Ascending aorta (tissue), 2 donors: ENCODE measurements at regions not wholly inside any gene's neighbourhood (a gene's known extent, or its start where the extent isn't known, plus 50 kb on each side); places are given as distances from the start of the nearest gene placed in this dataset.
"Not testable (repeated sequence)": the region's sequence is repeated elsewhere in the genome, so short reads cannot be mapped to it uniquely, and the experiment has no call there.

Source experiments
- DNase-seq, 2 donors: peaks; one replicate each; pipeline ENCODE4 v3.0.0-alpha.2; 2019; ENCODE audit warnings: low spot score in 2 of 2
- H3K27ac ChIP-seq, 2 donors: fragments of 200-600 bp; sonication (generic); one replicate each; pipeline ENCODE4 v1.5.1; 2016 to 2017; ENCODE audit warnings: mild to moderate bottlenecking in 1 of 2
- H3K27me3 ChIP-seq: fragments of 200-600 bp; sonication (generic); one replicate; pipeline ENCODE4 v1.5.1; 2017
- H3K36me3 ChIP-seq, 2 donors: fragments of 200-600 bp; sonication (generic); one replicate each; pipeline ENCODE4 v1.5.1; 2016
- H3K4me1 ChIP-seq, 2 donors: fragments of 200-600 bp; sonication (generic); one replicate each; pipeline ENCODE4 v1.5.1; 2016 to 2017; ENCODE audit warnings: mild to moderate bottlenecking in 1 of 2
- H3K4me3 ChIP-seq, 2 donors: fragments of 200-600 bp; sonication (generic); one replicate each; pipeline ENCODE4 v1.5.1; 2016 to 2017; ENCODE audit warnings: mild to moderate bottlenecking in 1 of 2
- H3K9me3 ChIP-seq, 2 donors: fragments of 200-600 bp; sonication (generic); one replicate each; pipeline ENCODE4 v1.5.1; 2016
- CTCF ChIP-seq, 3 experiments: fragments of 200-600 bp in 2 of 3; fragments of 450-650 bp in 1 of 3; sonication (generic) in 2 of 3; IDR thresholded peaks; one replicate each; pipeline ENCODE4 v1.5.1; 2016 to 2019; ENCODE audit warnings: antibody characterized with exemption in 3 of 3, mild to moderate bottlenecking in 1 of 3, moderate library complexity in 1 of 3
- intact Hi-C: fragments of 100-400 bp; cut with DNase I; formaldehyde crosslinking; loops from one replicate; pipeline ENCODE4 v1.15.1; 2023

GRCh38 chr6:1162367-1163275 lies 149.3 kb upstream of the FOXQ1 start:
- H3K9me3 ChIP-seq = no peaks in the 10 kb centered on the region
- DNase-seq = no peak
- no peaks in the 10 kb centered on the region for H3K27me3 ChIP-seq
- H3K36me3 ChIP-seq = no peaks in the 10 kb centered on the region
- no peak for TF ChIP-seq CTCF (IDR thresholded peaks at IDR 0.05)
- no peaks in the 10 kb centered on the region for H3K4me1 ChIP-seq
- H3K4me3 ChIP-seq = no peak overlapping the region
- H3K27ac ChIP-seq = no peak overlapping the region
- intact Hi-C loops = no loop called here

GRCh38 chr6:1156411-1156810 lies 155.5 kb upstream of the FOXQ1 start:
- H3K9me3 ChIP-seq, H3K4me3 ChIP-seq, DNase-seq, intact Hi-C loops, H3K36me3 ChIP-seq, H3K27ac ChIP-seq, H3K4me1 ChIP-seq, H3K27me3 ChIP-seq: not testable (repeated sequence)

GRCh38 chr6:1153696-1154245 lies 158.1 kb upstream of the FOXQ1 start:
- Histone ChIP-seq H3K9me3 (no peaks in the 10 kb centered on the region), H3K4me3 (no peak overlapping the region), H3K27ac (no peak overlapping the region), H3K27me3 (no peaks in the 10 kb centered on the region), H3K36me3 (no peaks in the 10 kb centered on the region), H3K4me1 (no peaks in the 10 kb centered on the region)
- DNase-seq = no peak
- intact Hi-C loops = no loop called here
- no peak for TF ChIP-seq CTCF (IDR thresholded peaks at IDR 0.05)

- H3K27ac ChIP-seq = no peak overlapping the region
- intact Hi-C loops = no loop called here
- H3K9me3 ChIP-seq = no peaks in the 10 kb centered on the region
- H3K27me3 ChIP-seq = no peaks in the 10 kb centered on the region
- DNase-seq = no peak
- no peaks in the 10 kb centered on the region for H3K4me1 ChIP-seq
- no peak for TF ChIP-seq CTCF (IDR thresholded peaks at IDR 0.05)
- no peak overlapping the region for H3K4me3 ChIP-seq
- H3K36me3 ChIP-seq = no peaks in the 10 kb centered on the region
Measured at GRCh38 chr6:1146500-1146899, 165.4 kb upstream of the FOXQ1 start.

GRCh38 chr6:1145768-1146218 lies 166.1 kb upstream of the FOXQ1 start:
- H3K4me3 ChIP-seq = no peak overlapping the region
- DNase-seq = no peak
- TF ChIP-seq CTCF (IDR thresholded peaks at IDR 0.05) = no peak
- H3K27ac ChIP-seq = no peak overlapping the region
- H3K9me3 ChIP-seq = no peaks in the 10 kb centered on the region
- H3K4me1 ChIP-seq = no peaks in the 10 kb centered on the region
- intact Hi-C loops = no loop called here
- H3K27me3 ChIP-seq = no peaks in the 10 kb centered on the region
- no peaks in the 10 kb centered on the region for H3K36me3 ChIP-seq
